SJSA1 (cell line): ENCODE measurements at regions not wholly inside any gene's neighbourhood (a gene's known extent, or its start where the extent isn't known, plus 50 kb on each side); places are given as distances from the start of the nearest gene placed in this dataset.
"Not testable (repeated sequence)": the region's sequence is repeated elsewhere in the genome, so short reads cannot be mapped to it uniquely, and the experiment has no call there.

Experiments
- DNase-seq, 2 experiments: peaks; one replicate each; pipeline ENCODE4 v3.0.0-alpha.2; 2015 to 2020; ENCODE audit warnings: low spot score in 2 of 2, low read depth in 1 of 2
- H3K27ac ChIP-seq: fragments of 250-450 bp; sonication (Bioruptor Pico); 2 replicates; pipeline ENCODE4 v1.5.1; 2020; ENCODE audit warnings: mild to moderate bottlenecking, moderate library complexity
- H3K27me3 ChIP-seq: fragments of 250-450 bp; sonication (Bioruptor Pico); replicated peaks from 2 replicates; pipeline ENCODE4 v1.5.1; 2020; ENCODE audit warnings: mild to moderate bottlenecking, moderate library complexity
- H3K36me3 ChIP-seq: fragments of 250-450 bp; sonication (Bioruptor Pico); 2 replicates; pipeline ENCODE4 v1.5.1; 2020; ENCODE audit warnings: mild to moderate bottlenecking
- H3K4me1 ChIP-seq: fragments of 250-450 bp; sonication (Bioruptor Pico); replicated peaks from 2 replicates; pipeline ENCODE4 v1.6.1; 2021; ENCODE audit warnings: mild to moderate bottlenecking
- H3K4me3 ChIP-seq: fragments of 250-450 bp; sonication (Bioruptor Pico); 2 replicates; pipeline ENCODE4 v1.5.1; 2020; ENCODE audit warnings: mild to moderate bottlenecking
- H3K9me3 ChIP-seq: fragments of 250-450 bp; sonication (Bioruptor Pico); replicated peaks from 2 replicates; pipeline ENCODE4 v1.5.1; 2020; ENCODE audit warnings: mild to moderate bottlenecking

DNA sequence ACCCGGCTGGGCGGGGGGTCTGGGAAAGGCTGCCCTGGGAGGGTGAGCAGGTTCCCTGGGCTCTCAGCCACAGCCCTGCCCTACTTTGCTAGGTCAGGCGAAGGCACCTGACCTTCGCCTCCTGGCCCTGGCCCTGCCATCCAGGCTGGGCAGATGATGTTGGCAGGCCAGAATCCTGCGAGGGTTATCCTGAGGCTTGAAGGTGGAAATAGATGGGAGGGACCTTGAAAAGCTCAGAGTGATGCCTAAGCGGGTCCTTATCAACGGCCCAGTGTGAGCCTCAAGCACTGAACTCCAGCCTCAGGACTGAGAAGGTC lies 191.3 kb downstream of the LAT start:
- not testable (repeated sequence) for H3K27ac ChIP-seq, DNase-seq, H3K4me1 ChIP-seq, H3K36me3 ChIP-seq, H3K27me3 ChIP-seq, H3K9me3 ChIP-seq, H3K4me3 ChIP-seq

DNA sequence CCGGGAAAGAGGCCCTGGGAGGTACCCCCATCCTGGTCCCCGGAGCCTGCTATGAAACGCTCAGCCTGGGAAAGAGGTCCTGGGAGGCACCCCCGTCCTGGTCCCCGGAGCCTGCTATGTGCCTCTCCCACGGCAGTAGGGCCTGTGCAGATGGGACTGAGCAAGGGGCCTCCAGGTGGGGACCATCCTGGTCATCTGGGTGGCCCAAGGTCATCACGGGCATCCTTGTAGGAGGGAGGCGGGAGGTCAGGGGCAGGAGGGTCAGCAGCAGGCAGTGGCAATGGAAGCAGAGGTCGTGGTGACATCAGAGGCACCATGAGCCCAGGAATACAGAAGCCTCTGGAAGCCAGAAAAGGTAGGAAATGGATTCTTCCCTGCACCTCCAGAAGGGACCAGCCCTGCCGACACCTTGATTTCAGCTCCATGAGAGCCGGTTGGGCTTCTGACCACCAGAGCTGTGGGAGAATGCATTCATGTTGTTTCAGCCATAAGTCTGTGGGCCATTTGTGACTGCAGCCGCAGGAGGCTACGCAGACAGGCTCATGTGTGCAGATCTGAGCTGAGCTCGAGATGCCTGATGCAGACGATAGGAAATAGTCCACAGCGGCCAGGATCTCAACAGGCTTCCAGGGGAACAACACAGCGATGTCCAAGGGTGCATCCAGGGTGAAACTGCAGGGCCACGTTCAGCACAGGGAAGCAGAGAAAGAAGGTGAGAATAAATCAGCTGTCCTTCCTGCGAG lies 190.7 kb downstream of the LAT start:
- H3K27ac ChIP-seq, H3K27me3 ChIP-seq, H3K36me3 ChIP-seq, DNase-seq, H3K9me3 ChIP-seq, H3K4me1 ChIP-seq, H3K4me3 ChIP-seq: not testable (repeated sequence)

DNA sequence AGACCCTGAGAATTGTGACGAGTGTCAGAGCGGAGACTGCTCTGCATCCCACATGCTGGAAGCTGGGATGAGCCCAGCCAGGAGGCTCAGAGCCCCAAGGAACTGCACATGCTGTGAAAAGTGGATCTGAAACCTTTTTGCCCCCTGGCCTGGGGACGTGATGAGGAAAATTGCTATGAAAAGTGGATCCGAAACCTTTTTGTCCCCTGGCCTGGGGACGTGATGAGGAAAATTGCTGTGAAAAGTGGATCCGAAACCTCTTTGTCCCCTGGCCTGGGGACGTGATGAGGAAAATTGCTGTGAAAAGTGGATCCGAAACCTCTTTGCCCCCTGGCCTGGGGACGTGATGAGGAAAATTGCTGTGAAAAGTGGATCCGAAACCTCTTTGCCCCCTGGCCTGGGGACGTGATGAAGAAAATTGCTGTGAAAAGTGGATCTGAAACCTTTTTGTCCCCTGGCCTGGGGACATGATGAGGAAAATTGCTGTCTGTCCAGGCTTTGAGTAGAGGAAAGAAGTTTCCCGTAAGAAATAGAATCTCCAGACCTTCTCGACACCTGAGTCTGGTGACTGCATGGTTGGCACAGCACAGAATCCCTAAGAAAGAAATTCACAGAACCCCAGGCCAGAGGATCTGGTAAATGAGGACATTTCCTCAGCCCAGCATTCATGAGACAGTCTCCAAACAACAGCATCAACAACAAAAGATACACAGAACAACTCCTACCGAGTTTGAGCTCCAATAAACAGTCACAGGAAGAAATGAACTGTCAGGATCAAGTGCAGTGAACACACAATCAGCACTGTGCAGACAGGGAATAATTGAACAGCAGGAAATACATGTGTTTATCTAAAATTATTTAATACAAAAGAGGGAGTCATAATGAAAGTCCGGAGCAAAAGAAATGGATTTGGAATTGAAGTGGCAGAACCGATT lies 188.8 kb downstream of the LAT start:
- not testable (repeated sequence) for H3K27me3 ChIP-seq, H3K27ac ChIP-seq, H3K9me3 ChIP-seq, H3K4me1 ChIP-seq, DNase-seq, H3K36me3 ChIP-seq, H3K4me3 ChIP-seq

DNA sequence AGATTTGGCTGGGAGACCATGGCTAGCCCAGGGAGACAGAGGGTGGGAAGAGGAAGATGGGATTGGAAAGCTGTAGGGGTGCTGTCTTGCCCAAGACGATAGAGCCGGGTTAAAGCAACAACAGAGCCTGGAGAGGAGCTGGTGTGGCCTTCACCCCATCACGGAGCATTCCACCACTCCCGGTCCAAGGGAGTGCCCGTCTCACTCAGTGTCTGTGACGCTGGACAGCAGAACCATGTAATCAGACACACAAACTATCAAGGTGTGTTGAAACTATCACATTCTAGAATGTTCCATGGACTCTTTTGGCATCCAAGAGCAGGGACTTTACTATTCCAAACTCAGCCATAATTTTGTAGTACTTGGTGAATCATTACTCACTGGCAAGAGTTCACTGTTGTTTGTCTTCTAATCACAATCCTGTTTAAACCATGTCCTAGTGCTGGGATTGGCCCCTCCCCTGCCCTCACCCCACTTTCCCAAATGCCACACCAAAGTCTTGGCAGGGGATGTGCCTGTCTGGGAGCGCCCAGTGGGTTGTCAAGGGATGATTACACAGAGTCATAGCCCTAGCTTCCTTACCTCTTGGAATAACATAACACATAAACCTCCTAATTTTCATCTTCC lies 187.4 kb downstream of the LAT start:
- not testable (repeated sequence) for H3K4me3 ChIP-seq, H3K36me3 ChIP-seq, H3K9me3 ChIP-seq, H3K27ac ChIP-seq, H3K4me1 ChIP-seq, DNase-seq, H3K27me3 ChIP-seq

DNA sequence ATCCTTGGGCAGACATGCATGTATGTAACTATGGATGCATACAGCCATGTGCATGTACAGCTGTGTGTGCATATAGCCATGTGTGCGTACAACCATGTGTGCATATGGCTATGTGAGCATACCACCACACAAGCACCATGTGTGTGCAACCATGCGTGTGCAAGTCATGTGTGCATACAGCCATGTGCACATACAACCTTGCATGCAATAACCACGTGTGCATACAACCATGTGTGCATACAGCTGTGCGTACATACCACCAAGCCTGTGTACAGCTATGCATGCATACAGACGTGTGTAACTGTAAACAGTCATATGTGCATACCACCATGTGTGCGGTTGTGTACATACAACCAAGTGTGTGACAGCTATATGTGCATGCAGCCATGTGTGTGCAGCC lies 186.4 kb downstream of the LAT start:
- not testable (repeated sequence) for H3K4me3 ChIP-seq, H3K4me1 ChIP-seq, H3K36me3 ChIP-seq, H3K27ac ChIP-seq, H3K9me3 ChIP-seq, H3K27me3 ChIP-seq, DNase-seq

DNA sequence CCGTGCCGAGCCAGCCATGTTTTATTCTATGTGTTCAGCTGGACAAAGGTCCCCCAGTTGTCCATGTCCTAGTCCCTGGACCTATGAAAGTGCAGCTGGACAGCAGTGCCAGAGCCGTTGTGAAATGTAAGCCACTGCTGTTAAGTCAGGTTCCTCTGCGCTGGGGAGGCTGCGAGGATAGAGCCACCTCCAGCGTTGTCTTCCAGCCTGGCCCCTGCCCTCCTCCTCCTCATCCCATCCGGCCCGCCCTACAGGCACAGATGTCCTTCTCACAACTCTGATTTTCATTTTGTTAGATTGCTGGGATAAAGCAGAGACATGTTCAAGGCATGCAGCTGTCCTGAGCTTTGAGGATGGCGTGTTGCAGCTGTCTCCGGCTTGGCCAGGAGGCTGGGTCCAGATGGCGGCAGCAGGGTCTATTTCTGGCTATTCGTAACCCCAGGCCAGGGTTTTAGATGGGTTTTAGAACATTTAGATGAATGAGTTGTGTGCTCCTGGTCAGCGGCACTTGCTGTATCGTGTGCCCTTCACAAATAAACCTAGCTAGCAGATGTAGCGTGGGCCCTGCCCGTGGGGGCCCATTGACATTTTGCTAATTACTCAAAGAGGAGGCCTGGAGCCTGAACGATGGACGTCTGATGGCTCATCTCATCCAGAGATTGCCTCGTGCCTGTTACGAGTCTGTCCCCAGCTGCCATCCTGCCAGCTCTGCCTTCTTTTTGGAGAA lies 185.7 kb downstream of the LAT start:
- not testable (repeated sequence) for H3K4me1 ChIP-seq, H3K9me3 ChIP-seq, DNase-seq, H3K27me3 ChIP-seq, H3K4me3 ChIP-seq, H3K27ac ChIP-seq, H3K36me3 ChIP-seq

DNA sequence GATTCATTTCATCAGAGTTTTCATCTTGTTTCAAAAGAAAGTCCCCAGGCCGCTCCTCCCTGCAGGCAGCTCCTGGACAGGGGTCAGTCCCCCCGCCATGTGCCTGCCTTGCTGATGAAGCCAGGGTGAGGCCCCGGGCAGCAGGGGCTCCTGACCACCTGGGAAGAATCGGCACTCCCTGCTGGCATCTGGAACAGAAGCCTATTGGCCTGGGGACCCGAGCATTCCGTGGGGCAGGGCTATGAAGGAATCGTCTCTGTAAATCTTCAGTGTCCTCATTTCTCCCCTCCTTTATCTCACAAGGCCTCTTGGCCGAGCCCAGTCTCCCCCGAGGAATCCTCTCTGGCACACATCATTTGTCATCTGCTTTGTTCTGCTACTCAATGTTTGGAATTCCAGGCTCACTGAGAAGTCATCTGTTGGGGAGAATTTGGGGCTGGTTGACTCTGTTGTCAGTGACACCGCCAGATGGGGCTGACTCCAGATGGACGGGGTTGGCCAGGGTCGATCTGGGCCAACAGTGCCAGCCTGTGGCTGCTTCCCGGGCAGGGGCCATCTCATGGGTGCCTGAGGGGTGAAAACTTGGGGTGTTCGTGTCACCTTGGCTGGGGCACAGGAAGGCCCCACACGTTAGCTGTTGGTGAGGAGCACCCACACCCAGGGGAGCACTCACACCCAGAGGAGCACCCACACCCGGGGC lies 184.6 kb downstream of the LAT start:
- not testable (repeated sequence) for H3K4me3 ChIP-seq, DNase-seq, H3K36me3 ChIP-seq, H3K27ac ChIP-seq, H3K4me1 ChIP-seq, H3K9me3 ChIP-seq, H3K27me3 ChIP-seq

DNA sequence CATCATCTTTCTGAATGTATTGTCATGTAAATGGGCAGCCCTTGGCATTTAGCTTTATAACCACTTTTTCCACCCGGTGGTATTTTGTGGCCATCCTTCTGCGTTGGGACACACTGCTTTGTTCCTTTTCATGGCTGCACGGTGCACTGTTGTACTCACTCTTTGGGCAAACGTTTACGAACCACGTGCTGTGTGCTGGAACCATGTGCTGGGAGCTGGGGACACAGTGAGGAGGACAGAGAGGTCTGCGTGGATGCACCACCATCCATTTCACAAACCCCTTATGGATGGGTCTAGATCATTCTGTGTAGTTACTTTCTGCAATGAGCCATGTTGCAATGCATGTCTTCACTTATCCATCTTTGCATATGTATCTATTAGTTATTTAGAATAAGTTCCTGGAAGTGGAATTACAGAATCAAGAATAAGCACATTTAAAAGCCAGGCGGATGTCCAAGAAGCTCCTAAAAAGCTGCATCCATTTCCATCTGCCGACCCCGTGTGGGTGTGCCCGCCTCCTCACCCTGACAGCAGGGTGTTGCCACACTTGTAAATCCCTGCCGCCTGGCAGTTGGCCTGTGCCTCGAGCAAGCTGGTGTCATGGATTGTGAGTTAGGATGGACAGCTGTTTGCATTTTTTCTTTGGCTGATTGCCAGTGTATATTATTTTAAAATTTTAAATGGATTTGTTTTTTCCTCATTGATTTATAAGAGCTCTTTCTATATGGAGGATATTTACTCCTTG lies 183.8 kb downstream of the LAT start:
- not testable (repeated sequence) for H3K4me1 ChIP-seq, DNase-seq, H3K36me3 ChIP-seq, H3K4me3 ChIP-seq, H3K27me3 ChIP-seq, H3K27ac ChIP-seq, H3K9me3 ChIP-seq

DNA sequence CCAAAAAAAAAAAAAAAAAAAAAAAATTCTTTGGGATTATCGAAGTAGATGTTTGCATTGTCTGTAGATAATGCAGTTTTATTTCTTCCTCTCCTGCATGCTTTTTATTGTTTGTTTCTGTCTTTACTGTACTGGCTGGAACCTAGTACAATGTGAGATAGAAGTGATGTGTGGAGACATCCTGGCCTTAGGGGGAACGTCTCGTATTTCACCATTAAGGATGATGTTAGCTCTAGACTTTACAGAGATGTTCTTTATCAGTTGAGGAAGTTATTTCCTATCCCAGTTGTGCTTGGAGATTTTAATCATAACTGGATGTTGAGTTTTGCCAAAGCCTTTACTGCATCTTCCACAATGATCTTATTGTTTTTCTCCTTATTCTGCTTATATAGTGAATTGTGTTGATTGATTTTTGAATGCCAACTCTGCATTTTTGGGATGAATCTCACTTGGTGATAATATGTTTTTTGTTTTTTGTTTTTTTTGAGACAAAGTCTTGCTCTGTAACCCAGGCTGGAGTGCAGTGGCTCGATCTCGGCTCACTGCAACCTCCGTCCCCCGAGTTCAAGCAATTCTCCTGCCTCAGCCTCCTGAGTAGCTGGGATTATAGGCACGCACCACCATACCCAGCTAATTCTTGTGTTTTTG lies 179.7 kb downstream of the LAT start:
- not testable (repeated sequence) for H3K9me3 ChIP-seq

DNA sequence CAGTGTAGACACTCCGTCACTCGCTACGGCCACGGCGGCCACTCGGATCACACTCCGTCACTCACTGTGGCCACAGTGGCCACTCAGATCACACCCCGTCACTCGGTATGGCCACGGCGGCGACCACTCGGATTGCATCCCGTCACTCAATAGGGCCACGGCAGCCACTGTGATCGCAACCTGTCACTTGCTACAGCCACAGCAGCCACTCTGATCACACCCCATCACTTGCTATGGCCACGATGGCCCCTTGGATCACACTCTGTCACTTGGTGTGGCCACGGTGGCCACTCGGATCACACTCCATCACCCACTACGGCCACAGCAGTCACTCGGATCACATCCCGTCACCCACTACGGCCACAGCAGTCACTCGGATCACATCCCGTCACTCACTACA lies 175.3 kb downstream of the LAT start:
- not testable (repeated sequence) for H3K36me3 ChIP-seq, H3K27ac ChIP-seq, H3K27me3 ChIP-seq, DNase-seq, H3K9me3 ChIP-seq, H3K4me3 ChIP-seq
- peaks cover 17% of the 10 kb centered on the region for H3K4me1 ChIP-seq

More for the DNA sequence above, 179.7 kb downstream of the LAT start:
- H3K4me1 ChIP-seq, H3K4me3 ChIP-seq, DNase-seq, H3K36me3 ChIP-seq, H3K27ac ChIP-seq, H3K27me3 ChIP-seq: not testable (repeated sequence)

DNA sequence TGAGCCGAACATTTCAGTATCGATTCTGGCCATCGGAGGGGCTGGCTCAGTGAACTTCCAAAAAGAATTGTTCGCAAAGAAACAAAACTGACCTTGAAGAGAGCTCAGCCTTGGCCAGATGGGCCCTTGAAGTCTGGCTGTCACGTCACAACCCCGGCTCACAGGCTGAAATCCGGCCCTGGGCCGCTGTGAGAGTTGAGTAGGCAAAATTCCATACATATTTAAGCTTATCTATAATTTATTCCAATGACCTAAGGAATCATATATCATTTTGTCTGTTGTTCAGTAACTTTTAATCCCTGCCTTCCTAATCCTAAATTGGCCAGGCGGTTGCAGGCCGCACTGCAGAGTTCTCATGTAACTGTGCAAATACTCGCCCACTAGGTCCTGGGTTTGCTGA lies 174.8 kb downstream of the LAT start:
- H3K4me3 ChIP-seq, DNase-seq, H3K9me3 ChIP-seq, H3K27me3 ChIP-seq, H3K36me3 ChIP-seq, H3K27ac ChIP-seq: not testable (repeated sequence)
- H3K4me1 ChIP-seq, result peaks cover 22% of the 10 kb centered on the region

DNA sequence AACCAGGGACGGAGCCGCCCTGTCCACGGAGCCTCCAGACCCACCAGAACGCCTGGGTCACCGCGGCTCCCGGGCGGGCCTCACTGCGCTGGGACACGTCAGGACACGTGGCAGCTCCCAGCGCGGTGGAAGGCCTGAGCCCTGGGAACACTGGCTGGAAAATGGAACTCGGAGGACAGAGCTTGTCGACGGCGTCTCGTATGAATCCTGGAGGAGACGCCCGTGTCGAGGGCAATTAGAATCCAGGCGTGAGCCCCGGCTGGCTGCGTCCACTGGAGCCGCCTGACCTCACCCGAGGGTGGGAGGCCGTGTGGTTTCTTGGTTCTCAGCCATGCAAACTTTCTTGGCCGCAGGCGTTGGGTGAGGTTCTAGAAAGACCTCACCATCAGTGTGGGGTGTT lies 173.9 kb downstream of the LAT start:
- no peak for DNase-seq
- Histone ChIP-seq H3K36me3 (0 out of 2 replicates have a peak, but pooled peaks cover 4% of the 10 kb centered on the region), H3K27ac (no peak overlapping the region), H3K27me3 (no peaks in the 10 kb centered on the region), H3K4me1 (peaks cover 29% of the 10 kb centered on the region), H3K4me3 (no peak overlapping the region), H3K9me3 (no peaks in the 10 kb centered on the region)
